ENCODE measurements at regions not wholly inside any gene's neighbourhood (a gene's known extent, or its start where the extent isn't known, plus 50 kb on each side); places are given as distances from the start of the nearest gene placed in this dataset.

DNA sequence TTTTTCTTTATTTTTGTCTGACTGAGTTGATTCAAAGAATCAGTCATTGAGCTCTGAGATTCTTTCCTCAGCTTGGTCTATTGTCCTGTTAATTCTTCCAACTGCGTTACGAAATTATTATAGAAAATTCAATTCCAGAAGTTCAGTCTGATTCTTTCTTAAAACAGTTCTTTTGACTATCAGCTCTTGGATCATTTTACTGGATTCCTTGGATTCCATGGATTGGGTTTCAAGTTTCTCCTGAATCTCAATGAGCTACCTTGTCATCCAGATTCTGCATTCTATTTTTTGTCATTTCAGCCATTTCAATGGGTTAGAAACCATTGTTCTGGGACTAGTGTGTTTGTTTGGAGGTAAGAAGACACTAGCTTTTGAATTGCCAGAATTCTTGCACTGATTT lies 169.3 kb downstream of the PCDH20 start (continued):
- TF ChIP-seq, protein P1, sequence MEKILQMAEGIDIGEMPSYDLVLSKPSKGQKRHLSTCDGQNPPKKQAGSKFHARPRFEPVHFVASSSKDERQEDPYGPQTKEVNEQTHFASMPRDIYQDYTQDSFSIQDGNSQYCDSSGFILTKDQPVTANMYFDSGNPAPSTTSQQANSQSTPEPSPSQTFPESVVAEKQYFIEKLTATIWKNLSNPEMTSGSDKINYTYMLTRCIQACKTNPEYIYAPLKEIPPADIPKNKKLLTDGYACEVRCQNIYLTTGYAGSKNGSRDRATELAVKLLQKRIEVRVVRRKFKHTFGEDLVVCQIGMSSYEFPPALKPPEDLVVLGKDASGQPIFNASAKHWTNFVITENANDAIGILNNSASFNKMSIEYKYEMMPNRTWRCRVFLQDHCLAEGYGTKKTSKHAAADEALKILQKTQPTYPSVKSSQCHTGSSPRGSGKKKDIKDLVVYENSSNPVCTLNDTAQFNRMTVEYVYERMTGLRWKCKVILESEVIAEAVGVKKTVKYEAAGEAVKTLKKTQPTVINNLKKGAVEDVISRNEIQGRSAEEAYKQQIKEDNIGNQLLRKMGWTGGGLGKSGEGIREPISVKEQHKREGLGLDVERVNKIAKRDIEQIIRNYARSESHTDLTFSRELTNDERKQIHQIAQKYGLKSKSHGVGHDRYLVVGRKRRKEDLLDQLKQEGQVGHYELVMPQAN (conservative IDR thresholded peaks at IDR 0.05), result no peak
- TF ChIP-seq HDAC2 (IDR thresholded peaks at IDR 0.05), result no peak
- TF ChIP-seq CBX3 (IDR thresholded peaks at IDR 0.05; ENCODE audit: borderline replicate concordance, low read depth), result no peak
- no peak for TF ChIP-seq SMAD1 (IDR thresholded peaks at IDR 0.05; ENCODE audit: low read depth, partially characterized antibody)
- no peak for TF ChIP-seq WRNIP1 (IDR thresholded peaks at IDR 0.05; ENCODE audit: borderline replicate concordance, low read depth, low read length)
- TF ChIP-seq RELA (IDR thresholded peaks at IDR 0.05; ENCODE audit: borderline replicate concordance, partially characterized antibody), result no peak
- no peak for TF ChIP-seq BRCA1 (IDR thresholded peaks at IDR 0.05; ENCODE audit: low read depth, low read length)
- TF ChIP-seq HDGF (IDR thresholded peaks at IDR 0.05), result no peak

DNA sequence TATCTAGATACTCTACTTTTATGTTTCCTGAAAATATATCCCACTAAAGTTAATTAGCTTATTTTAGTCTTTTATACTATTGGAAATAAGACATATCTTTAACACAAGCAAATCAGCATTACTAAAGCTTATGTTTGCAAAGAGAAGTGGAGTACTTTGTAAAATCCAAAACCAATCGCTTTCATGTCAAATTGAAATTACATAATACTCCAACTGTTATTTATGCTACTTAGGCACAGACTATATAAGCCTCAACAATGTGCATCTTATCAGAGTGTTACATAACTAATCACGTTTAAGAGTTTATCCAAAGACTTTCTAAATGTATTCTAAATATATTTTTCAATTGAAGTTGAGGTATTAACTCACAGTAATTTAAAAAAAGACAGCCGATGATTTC lies 200.0 kb downstream of the PCDH20 start:
- no peaks in the 10 kb centered on the region for H3K79me2 ChIP-seq (ENCODE audit: control insufficient read depth, insufficient read depth, low read length)
- H3K4me3 ChIP-seq, result no peak overlapping the region
- ChIA-PET RAD21 (ENCODE audit: unreplicated experiment) (no interaction called here), SMC1A (ENCODE audit: uncharacterized antibody, unreplicated experiment) (interaction anchor here (0.7 to 0.9 kb wide), 4 partner anchors 32 to 486 kb away, joined by 3 read pairs; no protein-coding TSS in a partner anchor), CTCF (no interaction called here), POLR2A (no interaction called here)
- DNase-seq (ENCODE audit: low read depth, low spot score) (no peak), FAIRE-seq (no peak), ATAC-seq (no peak)
- H3K4me2 ChIP-seq (ENCODE audit: control insufficient read depth, insufficient read depth), result no peak overlapping the region
- no peaks in the 10 kb centered on the region for H3K27me3 ChIP-seq (replicated peaks in 1 of 2; ENCODE audit: control insufficient read depth in 2 of 2, insufficient read depth in 2 of 2, low read length in 1 of 2)
- no peaks in the 10 kb centered on the region for H3K9me3 ChIP-seq (replicated peaks; ENCODE audit: control insufficient read depth, insufficient read depth, low read length)
- no peak overlapping the region for H2AFZ ChIP-seq (ENCODE audit: control insufficient read depth, low read depth, low read length)
- no peak overlapping the region for H3K9ac ChIP-seq (ENCODE audit: control insufficient read depth, insufficient read depth, low read length)
- in situ Hi-C loops (cut with MboI) (no loop called here), intact Hi-C loops (cut with micrococcal nuclease; ENCODE audit: unreplicated experiment) (no loop called here)
- 33% methylated on average over 3 of the region's 3 CpGs for WGBS (ENCODE audit: insufficient coverage, insufficient replicate concordance, low lambda C conversion rate, missing lambda C conversion rate)
- no TSS peak for BruUV-seq (replicated peaks)
- no peaks in the 10 kb centered on the region for H3K36me3 ChIP-seq (ENCODE audit: control insufficient read depth in 2 of 2, insufficient read depth in 2 of 2, low read length in 1 of 2)
- no peaks in the 10 kb centered on the region for H4K20me1 ChIP-seq (ENCODE audit: control insufficient read depth, insufficient read depth)
- H3K4me1 ChIP-seq (ENCODE audit: control insufficient read depth, insufficient read depth, low read length), result no peaks in the 10 kb centered on the region
- no peak overlapping the region for H3K27ac ChIP-seq (ENCODE audit: control insufficient read depth, insufficient read depth)
- TF ChIP-seq FOXM1 (IDR thresholded peaks at IDR 0.05; ENCODE audit: low read depth, low read length) (no peak), SMAD1 (IDR thresholded peaks at IDR 0.05; ENCODE audit: low read depth, partially characterized antibody) (no peak), MYC (IDR thresholded peaks at IDR 0.05; ENCODE audit: insufficient read depth, insufficient read length, insufficient replicate concordance, low read length, severe bottlenecking) (no peak), RUNX3 (IDR thresholded peaks at IDR 0.05; ENCODE audit: low read length) (no peak), IRF4 (IDR thresholded peaks at IDR 0.05; ENCODE audit: low read depth, low read length) (no peak), SREBF2 (IDR thresholded peaks at IDR 0.05; ENCODE audit: low read length) (no peak), ZNF217 (IDR thresholded peaks at IDR 0.05) (no peak), STAT1 (conservative IDR thresholded peaks at IDR 0.05) (no peak), ZNF384 (IDR thresholded peaks at IDR 0.05; ENCODE audit: borderline replicate concordance, low read depth, low read length) (no peak)
- TF ChIP-seq, protein P2, sequence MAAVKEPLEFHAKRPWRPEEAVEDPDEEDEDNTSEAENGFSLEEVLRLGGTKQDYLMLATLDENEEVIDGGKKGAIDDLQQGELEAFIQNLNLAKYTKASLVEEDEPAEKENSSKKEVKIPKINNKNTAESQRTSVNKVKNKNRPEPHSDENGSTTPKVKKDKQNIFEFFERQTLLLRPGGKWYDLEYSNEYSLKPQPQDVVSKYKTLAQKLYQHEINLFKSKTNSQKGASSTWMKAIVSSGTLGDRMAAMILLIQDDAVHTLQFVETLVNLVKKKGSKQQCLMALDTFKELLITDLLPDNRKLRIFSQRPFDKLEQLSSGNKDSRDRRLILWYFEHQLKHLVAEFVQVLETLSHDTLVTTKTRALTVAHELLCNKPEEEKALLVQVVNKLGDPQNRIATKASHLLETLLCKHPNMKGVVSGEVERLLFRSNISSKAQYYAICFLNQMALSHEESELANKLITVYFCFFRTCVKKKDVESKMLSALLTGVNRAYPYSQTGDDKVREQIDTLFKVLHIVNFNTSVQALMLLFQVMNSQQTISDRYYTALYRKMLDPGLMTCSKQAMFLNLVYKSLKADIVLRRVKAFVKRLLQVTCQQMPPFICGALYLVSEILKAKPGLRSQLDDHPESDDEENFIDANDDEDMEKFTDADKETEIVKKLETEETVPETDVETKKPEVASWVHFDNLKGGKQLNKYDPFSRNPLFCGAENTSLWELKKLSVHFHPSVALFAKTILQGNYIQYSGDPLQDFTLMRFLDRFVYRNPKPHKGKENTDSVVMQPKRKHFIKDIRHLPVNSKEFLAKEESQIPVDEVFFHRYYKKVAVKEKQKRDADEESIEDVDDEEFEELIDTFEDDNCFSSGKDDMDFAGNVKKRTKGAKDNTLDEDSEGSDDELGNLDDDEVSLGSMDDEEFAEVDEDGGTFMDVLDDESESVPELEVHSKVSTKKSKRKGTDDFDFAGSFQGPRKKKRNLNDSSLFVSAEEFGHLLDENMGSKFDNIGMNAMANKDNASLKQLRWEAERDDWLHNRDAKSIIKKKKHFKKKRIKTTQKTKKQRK (IDR thresholded peaks at IDR 0.05; ENCODE audit: low read depth, low read length), result no peak

Measured in GM12878 (cell line).